ENCODE measurements at regions not wholly inside any gene's neighbourhood (a gene's known extent, or its start where the extent isn't known, plus 50 kb on each side); places are given as distances from the start of the nearest gene placed in this dataset.
"Not testable (repeated sequence)": the region's sequence is repeated elsewhere in the genome, so short reads cannot be mapped to it uniquely, and the experiment has no call there.

DNA sequence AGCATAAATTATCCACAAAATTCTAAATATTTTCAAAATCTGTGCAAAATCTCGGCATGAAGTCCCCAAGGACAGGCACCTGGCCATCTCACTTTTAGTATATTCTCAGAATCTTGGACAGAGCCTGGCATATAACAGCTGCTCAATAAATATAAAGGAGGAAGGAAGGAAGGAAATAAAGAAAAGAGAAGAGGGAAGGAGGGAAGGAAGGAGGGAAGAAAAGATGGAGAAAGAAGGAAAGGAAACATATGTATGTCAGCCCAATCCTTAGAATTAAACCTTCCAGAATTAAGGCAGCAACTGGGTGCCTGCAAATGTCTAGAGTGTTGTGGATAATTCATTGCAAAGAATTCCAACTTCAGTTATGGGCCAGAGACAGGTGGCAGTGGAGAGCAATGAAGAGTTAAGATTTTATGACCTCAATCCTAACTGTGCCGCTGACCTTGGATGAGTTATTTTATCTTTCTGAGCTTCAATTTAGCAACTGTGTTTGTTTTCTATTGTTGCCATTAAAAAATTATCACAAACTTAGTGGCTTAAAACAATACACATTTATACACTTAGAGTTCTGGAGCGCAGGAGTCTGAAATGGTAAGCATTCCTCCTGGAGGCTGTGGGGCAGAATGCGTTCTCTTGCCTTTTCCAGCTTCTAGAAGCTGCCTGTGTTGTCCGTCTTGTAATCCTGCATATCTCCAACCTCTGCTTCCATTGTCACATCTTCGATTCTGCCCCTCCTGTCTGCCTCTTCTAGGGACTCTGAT lies 200.9 kb upstream of the MSX2 start:
- no peak for DNase-seq (ENCODE audit: low spot score)

- DNase-seq (ENCODE audit: low spot score): no peak
Observed at GRCh38 chr5:174524351-174524750, 200.0 kb upstream of the MSX2 start.

DNA sequence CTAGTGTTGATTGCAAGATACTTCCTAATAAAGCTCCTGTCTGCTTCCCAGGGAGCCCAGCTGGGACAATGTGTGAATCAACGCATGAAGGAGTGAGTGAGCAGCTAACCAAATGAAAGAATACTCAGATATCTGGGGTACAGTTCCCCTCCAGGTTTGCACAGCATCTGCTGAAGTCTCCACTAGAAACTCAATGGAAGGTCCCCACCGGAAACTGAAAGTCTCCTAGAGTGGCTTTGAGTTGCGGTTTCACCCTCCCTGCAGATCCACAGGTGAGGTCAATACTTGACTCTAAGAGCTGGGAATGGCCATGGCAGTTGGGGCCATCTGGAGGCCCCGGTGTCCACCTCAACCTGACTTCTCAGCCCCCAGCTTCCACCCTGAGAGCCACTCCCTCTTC lies 198.2 kb upstream of the MSX2 start:
- DNase-seq (ENCODE audit: low spot score): no peak

GRCh38 chr5:174527916-174528540 lies 196.4 kb upstream of the MSX2 start:
- DNase-seq (ENCODE audit: low spot score): no peak

DNA sequence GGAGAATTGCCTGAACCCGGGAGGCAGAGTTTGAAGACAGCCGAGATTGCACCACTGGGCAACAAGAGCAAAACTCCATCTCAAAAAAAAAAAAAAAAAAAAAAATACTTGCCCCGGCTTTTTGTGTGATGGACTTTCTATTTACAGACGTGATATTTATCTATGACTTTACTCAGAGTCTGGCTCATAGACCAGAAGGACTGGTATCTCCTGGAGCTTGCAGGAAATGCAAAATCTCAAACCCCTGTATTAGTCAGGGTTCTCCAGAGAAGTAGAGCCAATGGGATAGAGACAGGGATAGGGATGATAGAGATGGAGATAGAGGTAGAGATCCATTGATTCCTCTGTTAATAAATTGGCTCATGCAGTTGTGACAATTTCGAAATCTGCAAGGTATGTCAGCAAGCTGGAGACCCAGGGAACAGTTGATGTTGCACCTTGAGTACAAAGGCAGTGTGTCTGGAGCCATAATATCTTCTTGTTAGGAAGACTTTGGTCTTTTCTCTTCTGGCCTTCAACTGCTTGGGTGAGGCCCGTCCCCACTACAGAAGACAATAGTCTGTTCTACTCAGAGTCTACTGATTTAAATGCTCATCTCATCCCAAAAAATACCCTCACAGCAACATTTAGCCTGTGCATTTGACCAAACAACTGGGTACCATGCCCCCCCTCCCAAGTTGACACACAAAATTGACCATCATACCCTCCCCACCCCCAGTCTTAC lies 195.4 kb upstream of the MSX2 start:
- no peak for DNase-seq (ENCODE audit: low spot score)

- DNase-seq (ENCODE audit: low spot score): no peak
Observed at GRCh38 chr5:174529925-174530681, 194.3 kb upstream of the MSX2 start.

DNA sequence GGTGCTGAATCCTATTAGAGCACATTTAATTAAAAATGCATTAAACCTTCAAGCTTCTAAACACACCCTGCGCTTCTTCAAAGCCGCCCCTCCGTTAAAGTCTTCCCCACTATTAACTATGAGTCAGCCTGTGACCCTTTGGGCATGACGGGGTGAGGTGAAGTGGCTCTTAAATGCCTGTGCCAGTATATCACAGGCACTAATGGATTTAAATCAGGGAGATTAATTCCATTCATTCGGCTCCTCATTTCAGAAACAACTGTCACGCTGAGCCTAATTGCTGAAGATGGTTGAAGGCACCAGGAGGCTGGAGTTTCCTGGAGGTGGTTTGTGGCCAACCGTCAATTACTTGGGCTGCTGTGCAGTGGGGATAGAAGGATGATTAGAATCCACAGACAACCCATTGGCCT lies 192.6 kb upstream of the MSX2 start:
- DNase-seq (ENCODE audit: low spot score): no peak

GRCh38 chr5:174532455-174533453 lies 191.6 kb upstream of the MSX2 start:
- no peak for DNase-seq (ENCODE audit: low spot score)

DNA sequence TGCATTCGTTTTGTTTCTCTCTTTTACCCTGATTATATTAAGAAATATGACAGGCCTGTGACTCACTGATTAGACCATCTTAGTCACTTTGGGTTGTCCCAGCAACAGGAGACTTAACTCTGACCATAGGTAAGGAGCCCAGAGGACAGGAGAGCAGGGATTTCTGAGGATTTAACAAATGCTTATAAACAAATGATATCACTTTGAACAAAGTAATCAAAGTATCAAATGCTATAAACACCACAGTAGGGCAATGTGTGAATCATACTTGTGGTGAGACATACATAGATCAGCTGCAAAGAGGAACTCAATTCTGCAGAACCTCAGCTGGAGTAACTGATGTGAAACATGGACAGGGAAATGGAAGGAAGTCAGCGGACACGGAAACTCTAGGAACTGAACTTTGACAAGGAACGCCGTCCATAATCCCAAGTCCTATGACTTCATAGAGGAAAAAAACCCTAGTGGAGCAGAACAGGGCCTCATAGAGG lies 190.6 kb upstream of the MSX2 start:
- DNase-seq (ENCODE audit: low spot score): no peak

DNA sequence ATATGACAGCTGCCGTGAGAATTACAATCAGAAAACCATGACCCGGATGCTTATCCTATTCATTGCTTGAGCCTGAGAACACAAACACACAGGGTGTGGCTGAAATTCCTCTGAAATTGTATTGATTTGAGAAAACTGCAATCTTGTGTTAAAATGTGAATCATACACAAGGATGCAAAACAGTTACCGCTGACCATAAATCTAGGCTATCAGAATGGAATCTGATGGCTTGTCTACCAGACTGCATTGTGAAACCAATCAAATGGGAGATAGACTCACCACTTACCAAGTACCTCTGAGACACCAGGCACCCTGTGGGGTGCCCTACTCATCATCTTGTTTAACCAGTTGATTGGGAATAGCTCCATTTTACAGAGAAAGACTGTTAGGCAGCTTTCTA lies 188.7 kb upstream of the MSX2 start:
- DNase-seq (ENCODE audit: low spot score): no peak

GRCh38 chr5:174539823-174540222 lies 184.6 kb upstream of the MSX2 start:
- DNase-seq (ENCODE audit: low spot score): not testable (repeated sequence)

GRCh38 chr5:174542037-174542436 lies 182.3 kb upstream of the MSX2 start:
- DNase-seq (ENCODE audit: low spot score): no peak

DNA sequence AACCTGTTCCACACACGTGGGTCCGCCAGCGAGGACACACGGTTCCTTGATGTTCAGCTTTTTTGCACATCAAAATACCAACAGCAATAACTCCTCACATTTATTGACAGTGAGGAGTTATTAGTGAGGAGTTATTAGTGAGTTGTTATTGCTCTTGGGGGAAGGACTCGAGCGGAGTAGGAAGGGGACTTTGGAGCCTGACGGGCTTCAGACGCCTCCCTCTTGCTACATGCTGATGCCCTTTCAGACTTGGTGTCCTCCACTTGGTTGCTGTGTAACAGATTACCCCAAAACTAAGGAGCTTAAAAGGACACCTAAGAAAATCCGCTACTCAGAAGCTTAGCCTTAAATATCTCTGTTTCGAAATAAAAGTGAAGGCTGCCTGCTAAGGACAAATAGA lies 181.9 kb upstream of the MSX2 start:
- no peak for DNase-seq (ENCODE audit: low spot score)

DNA sequence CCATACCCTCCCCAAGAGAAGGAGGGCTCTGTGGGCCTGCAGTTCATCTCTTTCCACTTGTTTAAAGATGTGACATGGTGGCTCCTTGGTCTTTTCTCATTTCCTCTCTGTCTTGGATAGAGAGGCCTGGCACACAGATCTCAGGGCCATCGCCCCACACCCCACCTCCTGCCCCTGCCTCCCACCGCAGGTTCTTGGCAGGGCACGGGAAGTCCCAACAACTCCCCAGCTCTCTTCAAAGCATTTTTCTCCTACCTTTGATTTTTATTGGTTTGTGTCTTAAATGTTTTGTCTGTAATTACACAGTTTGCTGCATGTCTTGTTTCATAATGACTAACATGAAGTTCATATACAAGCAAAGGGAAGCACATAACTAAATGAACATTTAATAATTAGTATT lies 178.5 kb upstream of the MSX2 start:
- DNase-seq (ENCODE audit: low spot score): no peak

DNA sequence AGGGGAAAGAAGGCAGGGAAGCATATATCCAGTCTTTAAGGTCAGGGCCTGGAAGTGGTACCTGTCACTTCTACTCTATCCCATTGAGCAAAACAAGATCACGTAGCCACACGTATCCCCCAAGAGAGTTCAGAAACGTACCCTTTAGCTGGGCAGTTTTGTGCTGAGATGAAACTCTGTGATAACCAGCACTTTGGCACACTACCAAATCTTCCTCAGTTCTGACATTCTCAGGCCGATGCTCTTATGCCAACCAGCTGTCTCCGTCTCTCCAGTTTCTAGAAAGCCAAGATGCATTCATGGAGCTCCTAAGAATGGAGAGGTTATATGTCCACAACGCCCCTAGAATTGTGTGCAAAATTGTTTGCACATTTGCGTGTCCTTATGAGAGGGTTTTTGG lies 176.6 kb upstream of the MSX2 start:
- no peak for DNase-seq (ENCODE audit: low spot score)

GRCh38 chr5:174549254-174549653 lies 175.1 kb upstream of the MSX2 start:
- DNase-seq (ENCODE audit: low spot score): no peak

DNA sequence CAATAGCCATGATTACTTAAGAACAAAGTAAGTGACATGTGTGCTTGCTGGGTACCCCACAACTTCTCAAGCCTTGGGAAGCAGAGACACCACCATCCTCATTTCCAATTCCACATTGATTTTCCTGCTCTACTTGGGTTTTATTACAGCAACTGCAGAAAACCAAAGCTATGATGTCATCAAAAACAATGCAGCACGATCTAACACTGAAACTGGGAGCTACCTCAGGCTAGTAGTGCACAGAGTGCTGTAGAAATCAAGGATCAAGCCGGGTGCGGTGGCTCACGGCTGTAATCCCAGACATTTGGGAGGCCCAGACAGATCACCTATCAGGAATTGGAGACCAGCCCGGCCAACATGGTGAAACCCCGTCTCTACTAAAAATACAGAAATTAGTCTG lies 174.4 kb upstream of the MSX2 start:
- DNase-seq (ENCODE audit: low spot score): no peak

- no peak for DNase-seq (ENCODE audit: low spot score)
Observed at GRCh38 chr5:174552428-174552827, 172.0 kb upstream of the MSX2 start.

DNA sequence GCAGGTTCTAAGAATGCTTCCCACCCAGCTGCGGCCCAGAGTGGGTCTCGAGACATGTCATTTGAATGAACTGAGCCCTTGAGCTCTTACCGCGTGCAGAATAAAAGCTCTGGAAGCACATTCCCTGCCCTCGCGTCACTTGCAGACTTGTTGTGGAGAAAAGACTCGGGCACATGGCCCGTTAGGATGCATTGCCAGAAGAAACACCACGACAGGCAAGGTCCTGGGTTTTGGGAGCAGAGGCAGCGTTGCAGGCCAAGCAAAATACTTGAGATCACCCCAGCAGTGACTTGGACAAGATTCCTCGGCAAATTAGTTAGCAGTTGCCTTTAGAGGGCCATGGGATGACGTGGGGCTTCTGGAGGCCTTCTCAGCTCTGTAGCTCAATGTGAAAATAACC lies 170.8 kb upstream of the MSX2 start:
- DNase-seq (ENCODE audit: low spot score): no peak

DNA sequence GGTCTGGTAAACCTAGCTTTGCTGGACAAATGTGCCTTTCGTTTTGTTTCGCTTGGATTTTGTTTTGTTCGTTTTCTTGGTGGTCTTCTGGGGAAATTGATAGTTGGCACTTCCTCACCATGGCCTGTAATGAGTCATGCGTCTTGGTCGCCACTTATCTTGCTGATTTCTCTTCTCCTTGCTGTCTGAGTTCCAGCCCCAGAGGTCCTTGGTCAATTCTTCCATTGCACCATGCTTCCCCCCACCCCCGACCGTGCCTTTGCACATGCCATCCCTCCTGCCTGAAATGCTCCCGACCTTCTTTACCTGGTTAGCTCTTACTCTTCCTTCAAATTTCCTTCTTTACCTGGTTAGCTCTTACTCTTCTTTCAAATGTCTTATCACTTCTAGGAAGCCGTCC lies 168.7 kb upstream of the MSX2 start:
- DNase-seq (ENCODE audit: low spot score): no peak

- DNase-seq (ENCODE audit: low spot score): no peak
Observed at GRCh38 chr5:174556756-174557155, 167.6 kb upstream of the MSX2 start.
